ENCODE measurements at regions not wholly inside any gene's neighbourhood (a gene's known extent, or its start where the extent isn't known, plus 50 kb on each side); places are given as distances from the start of the nearest gene placed in this dataset.

DNA sequence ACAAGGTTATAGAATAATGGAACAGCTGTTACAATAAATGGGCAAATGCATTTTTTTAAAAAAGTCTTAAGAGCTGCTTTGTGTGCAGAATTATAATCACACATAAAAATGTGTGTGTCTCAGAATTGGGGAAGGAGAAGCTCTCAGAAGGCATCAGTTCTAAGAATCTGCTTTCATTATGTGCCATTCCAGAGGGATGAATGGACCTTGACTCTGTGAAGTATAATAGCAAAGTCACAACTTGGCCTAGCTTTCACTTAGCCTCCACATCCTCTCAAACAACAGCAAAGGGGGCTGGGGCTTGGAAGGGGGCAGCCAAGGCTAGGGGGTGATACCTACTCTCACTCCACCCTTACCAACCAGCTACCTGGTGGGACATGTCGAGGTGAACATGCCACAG lies 265.0 kb downstream of the CDC5L start:
- TF ChIP-seq ZNF23 (tag by site-specific recombination; IDR thresholded peaks at IDR 0.05; ENCODE audit: borderline replicate concordance) (no peak), ZNF133 (tag by site-specific recombination; IDR thresholded peaks at IDR 0.05) (no peak), CTCF (tag by site-specific recombination; IDR thresholded peaks at IDR 0.05) (no peak), ZBTB44 (tag by site-specific recombination; IDR thresholded peaks at IDR 0.05) (no peak), EGR2 (tag by site-specific recombination; IDR thresholded peaks at IDR 0.05; ENCODE audit: low read depth) (no peak), ATF2 (tag by site-specific recombination; IDR thresholded peaks at IDR 0.05; ENCODE audit: low read depth) (no peak), KLF10 (tag by site-specific recombination; IDR thresholded peaks at IDR 0.05) (no peak), MYNN (tag by site-specific recombination; IDR thresholded peaks at IDR 0.05; ENCODE audit: borderline replicate concordance) (no peak), ZBTB7A (tag by site-specific recombination; IDR thresholded peaks at IDR 0.05; ENCODE audit: low read depth) (no peak)
